ENCODE measurements at regions not wholly inside any gene's neighbourhood (a gene's known extent, or its start where the extent isn't known, plus 50 kb on each side); places are given as distances from the start of the nearest gene placed in this dataset.

DNA sequence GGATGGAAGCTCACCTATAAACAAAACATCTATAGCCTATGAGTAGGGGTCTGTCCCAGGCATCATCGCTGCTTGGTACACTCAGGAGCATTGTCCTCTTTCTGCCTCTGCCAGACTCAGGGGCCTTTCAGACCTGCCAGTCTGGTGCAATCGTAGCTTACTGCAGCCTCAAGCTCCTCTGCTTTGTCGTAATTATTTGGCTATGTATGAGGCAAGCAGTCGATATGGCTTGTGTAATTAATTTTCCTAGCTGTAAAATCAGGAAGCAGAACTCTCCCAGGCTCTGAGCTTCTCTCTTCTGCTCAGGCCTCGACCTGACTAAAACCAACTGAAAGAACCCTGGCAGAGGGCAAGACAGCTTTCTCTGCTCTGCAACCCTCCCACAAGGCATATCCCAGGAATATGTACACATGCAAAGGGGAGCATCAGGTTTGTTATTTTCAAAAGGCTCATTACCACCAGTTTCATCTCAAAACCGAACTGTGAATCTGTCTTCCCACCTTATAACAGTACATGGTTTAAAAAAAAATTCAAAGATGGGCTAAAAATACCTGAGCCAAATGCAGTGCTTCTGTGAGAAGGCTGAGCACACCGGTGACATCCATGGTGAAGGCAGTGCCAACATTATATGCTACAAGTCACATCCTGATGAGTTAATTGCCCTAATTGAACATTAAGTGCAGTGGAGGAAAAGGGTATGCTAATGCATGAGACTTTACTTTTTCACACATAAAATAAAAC is 309.2 kb upstream of the EMCN start:
- no peak for DNase-seq
- no peak for TF ChIP-seq CTCF (IDR thresholded peaks at IDR 0.05)
- Histone ChIP-seq H3K4me3 (no peak overlapping the region), H3K27ac (no peak overlapping the region), H3K4me1 (no peaks in the 10 kb centered on the region), H3K27me3 (no peaks in the 10 kb centered on the region), H3K36me3 (no peaks in the 10 kb centered on the region), H3K9me3 (no peaks in the 10 kb centered on the region)
- intact Hi-C loops (cut with DNase I), result no loop called here
- ATAC-seq, result peak in 2 of 4 donors; percentile 48 to 55
- 43 to 46% methylated on average over 7 of the region's 7 CpGs for WGBS, 2 donors
- no peak for FAIRE-seq

DNA sequence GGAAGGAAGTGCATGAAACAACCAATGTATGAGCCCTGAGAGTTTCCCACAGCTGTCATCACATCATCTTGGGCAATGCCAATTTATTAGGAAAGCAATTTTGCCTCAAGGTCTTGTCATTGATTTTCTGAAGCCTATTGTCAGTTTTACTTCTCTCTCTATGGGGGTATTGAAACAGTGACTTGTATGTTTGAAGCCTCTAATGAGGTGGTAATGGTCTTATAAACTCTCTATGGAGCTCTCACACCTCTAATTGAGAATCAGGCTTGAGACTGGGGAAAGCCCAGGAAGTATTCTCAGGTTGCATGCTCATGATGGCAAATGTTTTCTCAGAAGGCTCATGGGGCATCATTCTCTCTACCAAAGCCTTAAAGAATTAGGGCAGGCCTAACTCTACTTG is 308.2 kb upstream of the EMCN start:
- DNase-seq (no peak), ATAC-seq (no peak), FAIRE-seq (no peak)
- no peak overlapping the region for H3K27ac ChIP-seq
- no peaks in the 10 kb centered on the region for H3K27me3 ChIP-seq
- intact Hi-C loops (cut with DNase I), result no loop called here
- H3K4me3 ChIP-seq, result no peak overlapping the region
- H3K9me3 ChIP-seq, result no peaks in the 10 kb centered on the region
- TF ChIP-seq CTCF (IDR thresholded peaks at IDR 0.05), result no peak
- no peaks in the 10 kb centered on the region for H3K4me1 ChIP-seq
- no peaks in the 10 kb centered on the region for H3K36me3 ChIP-seq

- FAIRE-seq (no peak), ATAC-seq (no peak), DNase-seq (no peak)
- Histone ChIP-seq H3K4me3 (no peak overlapping the region), H3K9me3 (no peaks in the 10 kb centered on the region), H3K36me3 (no peaks in the 10 kb centered on the region), H3K27ac (no peak overlapping the region), H3K27me3 (no peaks in the 10 kb centered on the region), H3K4me1 (no peaks in the 10 kb centered on the region)
- TF ChIP-seq CTCF (IDR thresholded peaks at IDR 0.05), result no peak
- intact Hi-C loops (cut with DNase I), result no loop called here
These were observed 306.1 kb upstream of the EMCN start for GRCh38 chr4:100823993-100824323.

DNA sequence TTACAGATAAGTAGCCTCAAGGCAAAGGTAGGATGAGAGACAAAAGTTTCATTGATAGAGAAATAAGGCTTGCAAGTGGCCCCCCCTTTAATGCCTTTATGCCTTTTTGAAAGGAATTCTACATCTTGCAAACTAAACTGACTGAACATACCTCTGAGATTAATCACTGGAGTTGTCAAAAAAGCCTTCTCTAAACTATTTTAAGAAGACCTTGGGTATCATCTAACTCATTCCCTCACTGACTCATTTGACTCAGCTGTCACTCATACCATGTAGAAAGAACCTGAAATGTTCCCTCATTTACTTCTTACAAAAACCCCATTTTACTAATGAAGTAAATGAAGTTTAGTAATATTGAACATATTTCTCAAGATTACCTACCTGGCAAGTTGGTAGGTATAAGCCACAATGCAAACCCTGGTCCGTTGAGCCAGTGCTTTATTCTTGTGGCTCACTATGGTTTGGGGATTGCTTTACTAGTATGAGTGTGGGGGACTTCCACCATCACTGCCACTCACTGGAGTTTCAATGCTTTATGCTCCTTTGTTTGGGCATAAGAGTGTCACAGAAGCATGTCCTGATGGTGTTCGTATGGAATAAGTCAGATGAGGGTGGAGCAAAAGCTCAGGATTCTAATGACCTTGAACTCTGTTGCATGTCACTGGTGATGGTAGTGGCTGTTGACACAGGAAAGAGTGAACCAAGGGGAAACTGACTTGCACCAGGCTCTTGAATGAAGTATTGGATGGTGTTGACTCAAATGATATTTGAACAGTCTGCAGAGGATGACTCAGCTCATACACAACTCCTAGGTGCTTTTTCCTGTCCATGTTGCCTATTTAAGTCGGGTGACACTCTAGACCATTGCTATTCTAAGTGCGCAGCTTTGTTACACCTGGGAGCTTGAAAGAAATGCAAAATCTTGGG is 305.5 kb upstream of the EMCN start:
- Histone ChIP-seq H3K4me3 (no peak overlapping the region), H3K4me1 (no peaks in the 10 kb centered on the region), H3K36me3 (no peaks in the 10 kb centered on the region), H3K9me3 (no peaks in the 10 kb centered on the region), H3K27me3 (no peaks in the 10 kb centered on the region), H3K27ac (no peak overlapping the region)
- peak in 2 of 4 donors; percentile 11 to 27 for ATAC-seq
- intact Hi-C loops (cut with DNase I), result no loop called here
- no peak for FAIRE-seq
- no peak for DNase-seq
- TF ChIP-seq CTCF (IDR thresholded peaks at IDR 0.05), result no peak
- 73 to 78% methylated on average over 4 of the region's 4 CpGs for WGBS, 2 donors

- intact Hi-C loops (cut with DNase I), result no loop called here
- 62 to 73% methylated on average over 3 of the region's 3 CpGs for WGBS, 2 donors
- no peak overlapping the region for H3K27ac ChIP-seq
- DNase-seq (no peak), FAIRE-seq (no peak), ATAC-seq (no peak)
- H3K36me3 ChIP-seq, result no peaks in the 10 kb centered on the region
- H3K9me3 ChIP-seq, result peaks cover 0 to 3% (median 0%) of the 10 kb centered on the region in 4 donors
- H3K4me1 ChIP-seq, result no peaks in the 10 kb centered on the region
- no peak overlapping the region for H3K4me3 ChIP-seq
- no peaks in the 10 kb centered on the region for H3K27me3 ChIP-seq
- no peak for TF ChIP-seq CTCF (IDR thresholded peaks at IDR 0.05)
These were observed 302.4 kb upstream of the EMCN start for GRCh38 chr4:100820249-100820648.
